ENCODE measurements at regions not wholly inside any gene's neighbourhood (a gene's known extent, or its start where the extent isn't known, plus 50 kb on each side); places are given as distances from the start of the nearest gene placed in this dataset.
"Not testable (repeated sequence)": the region's sequence is repeated elsewhere in the genome, so short reads cannot be mapped to it uniquely, and the experiment has no call there.

- DNase-seq (ENCODE audit: low spot score): not testable (repeated sequence)
Observed at GRCh38 chr9:42656789-42657188, 473.3 kb downstream of the SPATA31A6 start.

GRCh38 chr9:42657496-42657895, 474.0 kb downstream of the SPATA31A6 start:
- not testable (repeated sequence) for DNase-seq (ENCODE audit: low spot score)

GRCh38 chr9:42697146-42697545, 513.7 kb downstream of the SPATA31A6 start:
- not testable (repeated sequence) for DNase-seq (ENCODE audit: low spot score)

GRCh38 chr9:42702890-42703289, 519.4 kb downstream of the SPATA31A6 start:
- not testable (repeated sequence) for DNase-seq (ENCODE audit: low spot score)

GRCh38 chr9:42724841-42725835, 541.7 kb downstream of the SPATA31A6 start:
- not testable (repeated sequence) for DNase-seq (ENCODE audit: low spot score)

- peak; percentile 80 for DNase-seq (ENCODE audit: low spot score)
Observed at GRCh38 chr9:42743030-42743814, 559.8 kb downstream of the SPATA31A6 start.

- DNase-seq (ENCODE audit: low spot score): not testable (repeated sequence)
Observed at GRCh38 chr9:42757251-42757650, 573.8 kb downstream of the SPATA31A6 start.

GRCh38 chr9:42759320-42759719, 575.9 kb downstream of the SPATA31A6 start:
- DNase-seq (ENCODE audit: low spot score): not testable (repeated sequence)

- DNase-seq (ENCODE audit: low spot score): not testable (repeated sequence)
Observed at GRCh38 chr9:42782201-42782600, 598.7 kb downstream of the SPATA31A6 start.

GRCh38 chr9:42792725-42793124, 609.3 kb downstream of the SPATA31A6 start:
- not testable (repeated sequence) for DNase-seq (ENCODE audit: low spot score)

GRCh38 chr9:42798571-42798970, 615.1 kb downstream of the SPATA31A6 start:
- not testable (repeated sequence) for DNase-seq (ENCODE audit: low spot score)

- DNase-seq (ENCODE audit: low spot score): not testable (repeated sequence)
Observed at GRCh38 chr9:42802716-42803115, 619.3 kb downstream of the SPATA31A6 start.

- not testable (repeated sequence) for DNase-seq (ENCODE audit: low spot score)
Observed at GRCh38 chr9:42806674-42807073, 623.2 kb downstream of the SPATA31A6 start.

- DNase-seq (ENCODE audit: low spot score): not testable (repeated sequence)
Observed at GRCh38 chr9:42821468-42821867, 638.0 kb downstream of the SPATA31A6 start.

GRCh38 chr9:42848156-42848555, 664.7 kb downstream of the SPATA31A6 start:
- not testable (repeated sequence) for DNase-seq (ENCODE audit: low spot score)

- DNase-seq (ENCODE audit: low spot score): not testable (repeated sequence)
Observed at GRCh38 chr9:42850896-42851693, 667.6 kb downstream of the SPATA31A6 start.

GRCh38 chr9:42851701-42852100, 668.2 kb downstream of the SPATA31A6 start:
- DNase-seq (ENCODE audit: low spot score): not testable (repeated sequence)

GRCh38 chr9:42852133-42852930, 668.9 kb downstream of the SPATA31A6 start:
- peak; percentile 51 for DNase-seq (ENCODE audit: low spot score)

GRCh38 chr9:42860133-42860532, 676.7 kb downstream of the SPATA31A6 start:
- not testable (repeated sequence) for DNase-seq (ENCODE audit: low spot score)

GRCh38 chr9:42862465-42862864, 679.0 kb downstream of the SPATA31A6 start:
- DNase-seq (ENCODE audit: low spot score): not testable (repeated sequence)
